IMR-90 (cell line): ENCODE measurements at regions not wholly inside any gene's neighbourhood (a gene's known extent, or its start where the extent isn't known, plus 50 kb on each side); places are given as distances from the start of the nearest gene placed in this dataset.

ENCODE experiments used
- ATAC-seq: fragments of 200-7000 bp; cut with Tn5 transposase; 2 replicates; pipeline ENCODE4 v1.9.1; 2020; ENCODE audit warnings: low read depth, mild to moderate bottlenecking, moderate library complexity
- BruUV-seq: library from RNA; stranded (reverse); fragments of 400-500 nt; replicated peaks from 2 replicates; lab custom pipeline; 2021; lab: Mats Ljungman, UMichigan
- CTCF ChIA-PET: fragments of 300-600 bp; formaldehyde crosslinking; extraction: SDS; loops from one replicate; lab custom pipeline; 2021; ENCODE audit warnings: antibody characterized with exemption; lab: Yijun Ruan, JAX
- POLR2A ChIA-PET: fragments of 300-600 bp; sonication (Branson Sonifier 250); formaldehyde crosslinking; loops from one replicate; lab custom pipeline; 2022; ENCODE audit warnings: antibody characterized with exemption; ENCODE audit not compliant: unreplicated experiment; lab: Charles Lee
- DNase-seq: peaks from one replicate; pipeline ENCODE4 v3.0.0; 2013
- H2AFZ ChIP-seq: replicated peaks from 2 replicates; pipeline ENCODE3; 2013; ENCODE audit warnings: low read length, mild to moderate bottlenecking; ENCODE audit not compliant: poor library complexity
- H2AK5ac ChIP-seq: 2 replicates; pipeline ENCODE4 v1.6.1; 2013; ENCODE audit warnings: low read depth, low read length, inconsistent platforms
- H2AK9ac ChIP-seq: replicated peaks from 2 replicates; pipeline ENCODE3; 2013; ENCODE audit warnings: mild to moderate bottlenecking, low read depth, low read length, moderate library complexity; ENCODE audit not compliant: poor library complexity
- H2BK120ac ChIP-seq: 2 replicates; pipeline ENCODE4 v1.6.1; 2013; ENCODE audit warnings: low read depth, low read length, inconsistent platforms
- H2BK15ac ChIP-seq: 3 replicates; pipeline ENCODE4 v1.6.1; 2013; ENCODE audit warnings: low read depth, low read length, inconsistent platforms
- H2BK20ac ChIP-seq: 2 replicates; pipeline ENCODE4 v1.6.1; 2013; ENCODE audit warnings: low read depth, mild to moderate bottlenecking, inconsistent platforms, low read length, moderate library complexity
- H2BK5ac ChIP-seq: 2 replicates; pipeline ENCODE4 v1.6.1; 2013; ENCODE audit warnings: mild to moderate bottlenecking, low read depth, low read length, inconsistent platforms; ENCODE audit not compliant: poor library complexity, severe bottlenecking
- H3K14ac ChIP-seq: replicated peaks from 2 replicates; pipeline ENCODE4 v1.6.1; 2013; ENCODE audit warnings: low read depth, low read length, inconsistent platforms
- H3K18ac ChIP-seq: 2 replicates; pipeline ENCODE4 v1.6.1; 2013; ENCODE audit warnings: low read depth, low read length, control low read depth
- H3K23ac ChIP-seq: 2 replicates; pipeline ENCODE4 v1.6.1; 2013; ENCODE audit warnings: low read depth, low read length, inconsistent platforms
- H3K27ac ChIP-seq: 2 replicates; pipeline ENCODE4 v1.5.1; 2013; ENCODE audit warnings: mild to moderate bottlenecking, control low read depth, low read length; ENCODE audit not compliant: insufficient read depth
- H3K27me3 ChIP-seq: 2 replicates; pipeline ENCODE4 v1.6.1; 2013; ENCODE audit warnings: low read length; ENCODE audit not compliant: control insufficient read depth, insufficient read depth
- H3K36me3 ChIP-seq: 2 replicates; pipeline ENCODE4 v1.6.1; 2013; ENCODE audit warnings: low read length, mixed read lengths; ENCODE audit not compliant: control insufficient read depth, insufficient read depth
- H3K4ac ChIP-seq: 2 replicates; pipeline ENCODE4 v1.6.1; 2013; ENCODE audit warnings: low read depth, low read length, inconsistent platforms
- H3K4me1 ChIP-seq: 2 replicates; pipeline ENCODE4 v1.6.1; 2013; ENCODE audit warnings: low read length, mixed read lengths; ENCODE audit not compliant: control insufficient read depth, insufficient read depth
- H3K4me2 ChIP-seq: 2 replicates; pipeline ENCODE4 v1.6.1; 2013; ENCODE audit warnings: low read depth, mild to moderate bottlenecking, control low read depth, low read length, moderate library complexity
- H3K4me3 ChIP-seq: 2 replicates; pipeline ENCODE4 v1.5.1; 2013; ENCODE audit warnings: low read depth, mild to moderate bottlenecking, control low read depth, low read length, moderate library complexity; ENCODE audit not compliant: insufficient read depth
- H3K56ac ChIP-seq: 2 replicates; pipeline ENCODE4 v1.6.1; 2013; ENCODE audit warnings: low read length, inconsistent platforms; ENCODE audit not compliant: insufficient read depth; ENCODE audit errors: extremely low read depth
- H3K79me1 ChIP-seq, 2 experiments: 2 replicates each; pipeline ENCODE4 v1.6.1; 2013; ENCODE audit warnings: low read length in 2 of 2, inconsistent platforms in 1 of 2, low read depth in 1 of 2
- H3K9ac ChIP-seq: 2 replicates; pipeline ENCODE4 v1.6.1; 2013; ENCODE audit warnings: low read depth, low read length, control low read depth
- H3K9me1 ChIP-seq: 2 replicates; pipeline ENCODE4 v1.6.1; 2013; ENCODE audit warnings: low read length, inconsistent platforms; ENCODE audit not compliant: insufficient read depth
- H3K9me3 ChIP-seq: 2 replicates; pipeline ENCODE4 v1.6.1; 2013; ENCODE audit warnings: low read length; ENCODE audit not compliant: control insufficient read depth, insufficient read depth
- H4K20me1 ChIP-seq: 2 replicates; pipeline ENCODE4 v1.6.1; 2013; ENCODE audit warnings: low read length, inconsistent platforms; ENCODE audit not compliant: insufficient read depth
- H4K5ac ChIP-seq: 2 replicates; pipeline ENCODE4 v1.6.1; 2013; ENCODE audit warnings: mild to moderate bottlenecking, low read depth, low read length, control low read depth
- H4K8ac ChIP-seq, 2 experiments: 2 replicates each; pipeline ENCODE4 v1.6.1; 2013; ENCODE audit warnings: low read depth in 2 of 2, low read length in 2 of 2, control low read depth in 1 of 2, inconsistent platforms in 1 of 2
- H4K91ac ChIP-seq: 2 replicates; pipeline ENCODE4 v1.6.1; 2013; ENCODE audit warnings: low read depth, low read length, inconsistent platforms; ENCODE audit not compliant: insufficient read depth
- BHLHE40 ChIP-seq: fragments of 150-350 bp; IDR thresholded peaks from 2 replicates; pipeline ENCODE4 v1.6.1; 2016; ENCODE audit warnings: mild to moderate bottlenecking, low read depth, low read length
- CEBPB ChIP-seq: IDR thresholded peaks from 2 replicates; pipeline ENCODE4 v1.6.1; 2012; ENCODE audit warnings: low read depth, low read length, improper control_type of control experiment
- ELK1 ChIP-seq: fragments of 150-350 bp; IDR thresholded peaks from 2 replicates; pipeline ENCODE4 v1.6.1; 2016; ENCODE audit warnings: low read depth, mild to moderate bottlenecking, low read length, moderate library complexity, borderline replicate concordance
- FOS ChIP-seq: fragments of 150-350 bp; IDR thresholded peaks from 2 replicates; pipeline ENCODE4 v1.6.1; 2016; ENCODE audit warnings: low read depth, low read length
- MAFK ChIP-seq: IDR thresholded peaks from 2 replicates; pipeline ENCODE4 v1.6.1; 2012; ENCODE audit warnings: low read depth, low read length, improper control_type of control experiment
- MXI1 ChIP-seq: IDR thresholded peaks from 2 replicates; pipeline ENCODE4 v1.6.1; 2012; ENCODE audit warnings: low read depth, mild to moderate bottlenecking, low read length, moderate library complexity, borderline replicate concordance
- RAD21 ChIP-seq: IDR thresholded peaks from 2 replicates; pipeline ENCODE4 v1.6.1; 2012; ENCODE audit warnings: low read length, improper control_type of control experiment
- RCOR1 ChIP-seq: IDR thresholded peaks from 2 replicates; pipeline ENCODE4 v1.6.1; 2012; ENCODE audit warnings: mild to moderate bottlenecking, low read length, improper control_type of control experiment; ENCODE audit not compliant: insufficient replicate concordance
- SMC3 ChIP-seq: fragments of 150-350 bp; IDR thresholded peaks from 2 replicates; pipeline ENCODE4 v1.6.1; 2016; ENCODE audit warnings: low read depth, mild to moderate bottlenecking, antibody characterized with exemption, low read length, moderate library complexity
- USF2 ChIP-seq: fragments of 150-350 bp; IDR thresholded peaks from 2 replicates; pipeline ENCODE4 v1.6.1; 2017; ENCODE audit warnings: mild to moderate bottlenecking, antibody characterized with exemption, low read length, low read depth
- WGBS, 2 experiments: methylation state at CpG; one replicate each; pipeline versions ENCODE4 v1.1.5 to v1.1.7; 2013; ENCODE audit warnings: missing lambda C conversion rate in 2 of 2; ENCODE audit not compliant: insufficient read length in 1 of 2; ENCODE audit errors: extremely low coverage in 2 of 2; 5-methylcytosine and 5-hydroxymethylcytosine counted together
- dilution Hi-C: fragments of 300-500 bp; cut with HindIII; formaldehyde crosslinking; loops from one replicate; pipeline ENCODE4 v1.14.3; 2018; ENCODE audit warnings: low sequenced_read_pairs; ENCODE audit not compliant: unreplicated experiment
- in situ Hi-C: fragments of 300-500 bp; cut with MboI; formaldehyde crosslinking; loops from 3 replicates; pipeline ENCODE4 v1.14.3; 2019; ENCODE audit warnings: low sequenced_read_pairs, inconsistent platforms, mixed read lengths
- intact Hi-C: fragments of 100-400 bp; cut with micrococcal nuclease; formaldehyde crosslinking; loops from 2 replicates; pipeline ENCODE4 v1.10.0; 2022
- TF ChIP-seq, protein P1 (sequence below): conservative IDR thresholded peaks from 2 replicates; pipeline ENCODE4 v1.5.1; 2012; ENCODE audit warnings: mild to moderate bottlenecking, low read depth, low read length, improper control_type of control experiment

GRCh38 chr10:91091780-91092179 is 128.7 kb upstream of the PCGF5 start:
- dilution Hi-C loops, result no loop called here
- no peak overlapping the region for H3K9ac ChIP-seq

More at GRCh38 chr10:91091780-91092179, 128.7 kb upstream of the PCGF5 start:
- Histone ChIP-seq H4K20me1 (no peaks in the 10 kb centered on the region), H2BK120ac (no peak overlapping the region), H2BK20ac (no peak overlapping the region), H3K4ac (no peak overlapping the region), H3K9me1 (no peaks in the 10 kb centered on the region), H4K5ac (no peak overlapping the region), H2BK15ac (no peak overlapping the region), H2BK5ac (no peak overlapping the region), H3K18ac (no peak overlapping the region), H3K9me3 (peaks cover 3% of the 10 kb centered on the region), H3K14ac (no peak overlapping the region), H2AK9ac (no peak overlapping the region), H3K79me1 (no peaks in the 10 kb centered on the region), H3K4me1 (0 out of 2 replicates have a peak, but pooled peaks cover 3% of the 10 kb centered on the region), H3K56ac (no peak overlapping the region), H4K8ac (no peak overlapping the region), H3K4me3 (no peak overlapping the region), H2AFZ (no peak overlapping the region), H3K36me3 (no peaks in the 10 kb centered on the region), H3K23ac (no peak overlapping the region), H2AK5ac (no peak overlapping the region), H4K91ac (no peak overlapping the region), H3K27me3 (no peaks in the 10 kb centered on the region; the same call in none of the 2 replicates), H3K4me2 (no peak overlapping the region), H3K27ac (no peak overlapping the region)
- ATAC-seq (no peak), DNase-seq (no peak)
- in situ Hi-C loops (no loop called here), intact Hi-C loops (loop anchor here (2.0 kb wide), 1 partner anchor 159 kb away; no protein-coding TSS in a partner anchor)
- WGBS, 2 experiments, result no CpG with 5 or more reads among the region's 2 CpGs
- ChIA-PET POLR2A (no interaction called here), CTCF (no interaction called here)
- no peak for TF ChIP-seq CEBPB
- TF ChIP-seq RCOR1, result no peak
- TF ChIP-seq SMC3, result no peak
- no peak for TF ChIP-seq RAD21
- no peak for TF ChIP-seq MXI1
- TF ChIP-seq MAFK, result no peak
- no peak for TF ChIP-seq ELK1
- TF ChIP-seq, protein P1, sequence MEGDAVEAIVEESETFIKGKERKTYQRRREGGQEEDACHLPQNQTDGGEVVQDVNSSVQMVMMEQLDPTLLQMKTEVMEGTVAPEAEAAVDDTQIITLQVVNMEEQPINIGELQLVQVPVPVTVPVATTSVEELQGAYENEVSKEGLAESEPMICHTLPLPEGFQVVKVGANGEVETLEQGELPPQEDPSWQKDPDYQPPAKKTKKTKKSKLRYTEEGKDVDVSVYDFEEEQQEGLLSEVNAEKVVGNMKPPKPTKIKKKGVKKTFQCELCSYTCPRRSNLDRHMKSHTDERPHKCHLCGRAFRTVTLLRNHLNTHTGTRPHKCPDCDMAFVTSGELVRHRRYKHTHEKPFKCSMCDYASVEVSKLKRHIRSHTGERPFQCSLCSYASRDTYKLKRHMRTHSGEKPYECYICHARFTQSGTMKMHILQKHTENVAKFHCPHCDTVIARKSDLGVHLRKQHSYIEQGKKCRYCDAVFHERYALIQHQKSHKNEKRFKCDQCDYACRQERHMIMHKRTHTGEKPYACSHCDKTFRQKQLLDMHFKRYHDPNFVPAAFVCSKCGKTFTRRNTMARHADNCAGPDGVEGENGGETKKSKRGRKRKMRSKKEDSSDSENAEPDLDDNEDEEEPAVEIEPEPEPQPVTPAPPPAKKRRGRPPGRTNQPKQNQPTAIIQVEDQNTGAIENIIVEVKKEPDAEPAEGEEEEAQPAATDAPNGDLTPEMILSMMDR, result no peak
- TF ChIP-seq USF2, result no peak
- TF ChIP-seq FOS, result no peak
- TF ChIP-seq BHLHE40, result no peak
- no TSS peak for BruUV-seq
